ENCODE measurements at regions not wholly inside any gene's neighbourhood (a gene's known extent, or its start where the extent isn't known, plus 50 kb on each side); places are given as distances from the start of the nearest gene placed in this dataset.

DNA sequence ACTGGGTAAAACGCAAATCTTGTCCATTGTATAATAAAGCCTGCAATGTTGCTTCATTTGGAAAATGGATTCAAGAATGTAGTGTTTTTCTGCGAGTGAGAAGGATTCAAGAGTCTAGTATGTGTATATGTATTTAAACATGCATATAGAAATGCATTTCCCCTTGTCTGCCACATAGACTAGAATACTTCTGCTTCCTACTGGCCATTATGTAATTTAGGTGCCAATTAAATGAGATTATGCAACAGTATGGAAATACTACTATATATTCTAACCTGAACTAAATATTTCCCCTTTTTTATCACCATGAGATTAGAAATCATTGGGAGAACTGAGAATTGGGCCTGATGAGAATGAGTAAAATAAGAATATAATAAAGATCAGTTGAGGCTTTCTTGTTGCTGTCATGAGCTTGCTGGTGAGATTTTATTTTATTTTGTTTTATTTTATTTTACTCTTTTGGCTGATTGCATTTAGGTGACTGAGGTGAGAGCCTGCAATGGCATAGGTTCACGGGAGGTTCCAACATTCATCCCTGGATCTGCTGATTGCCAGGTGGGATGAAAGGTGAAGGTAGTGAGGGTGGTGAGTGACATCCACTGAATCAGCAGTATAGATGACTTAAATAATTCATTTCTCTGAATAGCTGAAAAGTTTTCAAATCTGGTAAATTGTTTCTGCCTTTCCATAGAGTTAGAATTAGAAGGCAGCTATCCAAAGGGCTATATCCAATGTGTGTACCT lies 95.6 kb upstream of the SLC4A4 start:
- DNase-seq = no peak

DNA sequence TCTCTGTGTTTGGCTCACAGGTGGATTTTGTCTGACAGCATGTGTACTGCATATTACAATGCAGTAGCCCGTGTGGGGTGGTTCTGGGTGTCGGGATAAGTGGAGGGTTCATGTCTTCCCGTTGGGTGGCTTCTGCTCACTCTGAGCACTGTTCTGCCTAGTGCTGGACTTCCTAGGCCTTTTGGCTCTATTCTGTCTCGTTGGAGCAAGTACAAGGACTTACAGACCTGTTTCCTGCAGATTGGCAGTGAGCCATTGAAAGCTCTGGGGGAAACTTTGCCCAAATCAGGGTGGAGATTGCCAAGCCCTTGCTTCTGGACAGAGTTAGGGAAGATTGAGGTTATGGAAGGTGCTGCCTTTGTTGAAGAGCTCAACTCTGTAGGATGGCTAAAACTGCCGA lies 91.1 kb upstream of the SLC4A4 start:
- no peak for DNase-seq

DNA sequence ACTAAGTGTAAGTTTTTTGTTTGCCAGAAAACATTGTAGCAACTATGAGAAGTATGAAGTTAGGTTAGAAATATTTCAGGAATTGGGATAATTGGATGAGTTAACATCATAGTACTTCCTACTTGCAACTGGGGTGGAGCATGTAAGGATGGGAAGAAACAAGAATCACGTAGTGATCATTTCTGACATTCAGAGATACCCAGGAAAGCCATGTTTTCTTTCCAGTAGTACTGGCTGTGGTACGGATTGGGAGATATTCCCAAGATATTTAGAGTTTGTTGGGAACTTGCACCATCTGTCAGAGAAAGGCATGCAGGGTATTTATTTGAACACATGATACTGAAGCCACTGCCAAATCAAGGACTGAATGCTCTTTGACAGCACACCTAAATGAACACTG lies 87.6 kb upstream of the SLC4A4 start:
- DNase-seq = no peak

DNA sequence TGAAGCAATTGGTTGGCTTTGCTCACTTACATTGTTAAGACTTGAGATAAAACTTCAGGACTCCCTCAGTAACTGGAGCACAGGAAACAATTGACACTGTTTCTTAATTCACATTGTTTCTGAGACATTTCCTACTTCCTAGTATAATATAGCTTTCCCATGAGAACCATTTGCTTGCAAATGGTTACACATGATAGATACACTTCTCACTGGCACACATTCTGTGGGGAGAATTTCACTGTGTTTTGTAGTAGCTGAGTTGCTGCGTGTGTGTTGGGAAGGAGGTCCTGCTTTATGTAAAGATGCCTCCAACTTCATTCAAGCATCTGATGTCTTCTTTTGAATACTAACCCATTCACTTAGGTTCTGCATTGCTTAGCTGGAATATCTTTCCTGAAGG lies 85.3 kb upstream of the SLC4A4 start:
- DNase-seq = no peak

DNA sequence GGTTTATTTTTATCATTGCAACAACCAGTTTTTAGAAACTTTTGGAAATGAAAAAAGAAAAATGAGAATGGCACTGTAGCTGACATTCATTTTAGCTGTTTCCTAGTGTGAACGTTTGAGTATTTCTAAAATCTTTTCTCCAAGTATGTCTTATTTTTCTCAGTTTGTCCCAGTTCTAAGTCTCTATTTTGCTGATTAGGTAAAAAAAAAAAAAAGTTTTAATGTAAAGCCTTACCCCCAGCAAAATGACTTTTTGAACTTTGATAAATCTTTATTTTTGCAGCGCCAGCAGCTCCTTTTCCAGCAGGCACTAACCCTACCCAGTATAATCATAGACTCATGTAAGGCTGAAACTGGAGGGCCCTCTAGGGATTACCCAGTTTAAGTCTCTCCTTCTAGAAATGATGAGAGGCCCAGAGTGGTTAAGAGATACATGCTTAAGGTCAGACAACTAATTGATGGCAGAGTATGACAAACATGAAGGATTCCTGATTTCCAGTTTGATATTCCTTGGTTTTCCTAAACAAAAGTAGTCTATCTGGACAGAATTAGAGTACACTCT lies 84.3 kb upstream of the SLC4A4 start:
- no peak for DNase-seq

DNA sequence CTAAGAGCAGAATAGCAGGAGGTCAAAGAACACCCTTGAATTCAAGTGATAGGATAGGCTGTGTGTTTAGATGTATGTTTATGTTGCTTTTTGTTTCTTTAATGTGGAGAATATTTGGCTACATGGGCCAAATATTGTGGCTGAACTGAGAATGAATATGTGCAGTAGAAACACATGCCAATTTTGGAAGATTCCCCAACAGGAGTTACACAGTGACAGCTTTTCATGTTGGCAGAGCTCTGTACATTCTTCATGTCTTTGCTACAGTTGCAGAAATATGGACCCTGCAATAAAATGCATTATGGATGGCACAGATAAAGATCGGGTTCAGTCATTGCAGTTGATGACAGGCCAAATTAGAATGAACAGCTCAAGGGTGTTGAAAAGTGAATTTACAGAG lies 82.8 kb upstream of the SLC4A4 start:
- no peak for DNase-seq

DNA sequence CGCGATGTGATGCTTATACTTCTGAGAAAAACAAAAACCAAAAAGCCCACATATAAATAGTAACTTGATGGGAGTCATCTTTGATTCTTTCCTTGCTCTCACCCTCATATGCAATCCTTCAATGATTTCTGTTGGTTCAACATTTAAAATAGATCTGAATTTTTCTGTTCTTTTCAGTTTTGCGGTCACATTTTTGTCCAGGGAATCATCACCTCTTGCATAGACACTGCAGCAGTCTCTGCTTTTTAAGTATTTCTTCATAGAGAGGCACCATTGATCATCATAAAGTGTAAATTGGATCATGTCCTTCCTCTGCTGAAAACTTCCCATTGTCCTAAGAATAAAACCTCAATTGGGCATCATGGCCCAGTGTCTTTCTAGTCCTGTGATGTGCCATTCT lies 81.1 kb upstream of the SLC4A4 start:
- DNase-seq = no peak

DNA sequence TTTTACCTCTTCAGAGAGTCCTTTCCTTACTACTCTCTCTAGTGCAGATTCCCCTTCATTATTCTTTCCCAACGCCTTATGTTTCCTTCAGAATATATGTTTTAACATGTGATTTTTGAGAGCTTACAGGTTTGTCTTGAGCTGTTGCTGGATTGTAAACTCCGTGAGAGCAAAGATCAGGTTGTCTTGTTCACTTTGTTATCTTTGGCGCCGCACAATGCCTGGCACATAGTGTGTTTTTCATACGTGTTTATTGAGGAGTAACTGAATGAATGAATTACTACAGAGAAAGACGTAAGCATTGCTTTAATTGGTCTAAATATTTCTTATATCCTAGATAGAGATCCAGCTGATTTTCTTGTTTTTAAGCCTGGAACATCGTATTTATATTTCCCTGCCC lies 80.5 kb upstream of the SLC4A4 start:
- DNase-seq = no peak

DNA sequence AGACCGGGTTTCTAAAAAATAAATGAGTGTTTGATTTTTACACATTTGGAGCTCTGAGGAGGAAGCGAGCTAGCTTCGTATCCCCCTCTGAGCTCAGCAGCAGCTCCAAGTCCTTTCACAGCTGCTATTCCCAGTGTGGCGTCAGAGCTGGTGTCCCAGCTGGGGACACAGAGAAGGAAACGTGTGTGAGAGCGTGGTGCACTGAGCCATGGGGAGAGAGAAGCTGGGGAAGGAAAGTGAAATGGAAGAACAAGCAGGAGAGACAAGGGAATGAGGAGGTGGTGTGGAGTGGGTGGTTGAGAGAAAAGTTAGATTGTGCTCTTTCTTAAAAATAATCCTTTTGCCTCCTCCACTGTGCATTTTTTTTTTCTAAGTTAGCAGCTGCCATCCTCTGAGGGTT lies 79.5 kb upstream of the SLC4A4 start:
- no peak for DNase-seq

DNA sequence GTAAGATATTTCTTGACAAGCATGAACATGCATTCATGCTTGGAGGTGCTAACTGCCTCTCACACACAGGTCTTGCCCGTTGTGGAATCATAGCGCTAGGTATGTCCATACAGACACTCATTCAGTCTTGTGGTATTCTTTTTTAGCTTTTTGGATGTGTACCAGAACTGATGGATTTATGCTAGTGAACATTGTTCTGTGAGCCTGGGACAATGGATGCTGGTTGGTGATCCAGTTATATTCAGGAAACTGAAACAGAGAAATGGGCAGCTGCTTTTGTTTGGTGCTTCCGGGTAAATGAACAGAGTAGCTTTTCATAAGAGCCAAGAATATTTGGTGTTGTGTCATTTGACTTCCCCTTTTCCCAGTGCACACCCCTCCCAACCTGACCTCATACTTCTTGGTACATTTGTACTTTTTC lies 78.9 kb upstream of the SLC4A4 start:
- no peak for DNase-seq

DNA sequence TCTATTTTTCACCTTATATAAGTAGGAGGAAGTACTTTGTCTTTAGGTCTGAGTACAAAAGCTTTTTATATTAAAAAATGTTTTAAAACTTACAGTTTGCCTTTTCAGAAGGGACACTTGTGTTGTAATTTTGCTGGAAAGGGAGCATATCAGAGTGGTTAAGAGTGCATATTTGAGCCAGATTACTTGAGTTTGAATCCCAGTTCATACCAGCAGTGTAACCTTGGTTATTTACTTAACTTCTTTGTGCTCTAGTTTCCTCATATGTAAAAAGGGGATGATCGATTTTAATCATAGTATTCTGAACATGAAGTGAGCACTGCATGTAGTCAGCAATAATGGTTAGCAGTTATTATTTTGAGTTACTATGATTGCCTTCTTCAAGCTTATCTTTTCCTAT lies 78.3 kb upstream of the SLC4A4 start:
- no peak for DNase-seq

DNA sequence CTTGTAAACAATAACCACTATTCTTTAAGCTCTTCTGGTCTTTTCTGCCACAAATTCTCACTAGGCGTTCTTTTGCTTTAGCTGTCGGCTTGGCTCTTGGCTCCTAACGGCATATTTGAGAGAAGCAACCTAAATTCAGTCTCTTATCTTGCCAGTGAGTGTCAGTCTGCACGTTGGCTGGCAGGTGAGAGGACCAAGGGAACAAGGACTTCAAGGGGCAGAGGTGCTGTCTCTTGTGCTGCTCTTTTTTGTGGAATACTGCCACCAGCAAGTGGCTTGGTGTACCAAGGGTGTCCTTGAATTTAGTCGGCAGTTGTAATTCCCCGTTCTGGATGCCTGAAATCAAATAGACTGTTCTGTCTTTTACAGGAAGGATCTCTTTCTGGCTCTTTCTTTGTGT lies 77.8 kb upstream of the SLC4A4 start:
- no peak for DNase-seq

DNA sequence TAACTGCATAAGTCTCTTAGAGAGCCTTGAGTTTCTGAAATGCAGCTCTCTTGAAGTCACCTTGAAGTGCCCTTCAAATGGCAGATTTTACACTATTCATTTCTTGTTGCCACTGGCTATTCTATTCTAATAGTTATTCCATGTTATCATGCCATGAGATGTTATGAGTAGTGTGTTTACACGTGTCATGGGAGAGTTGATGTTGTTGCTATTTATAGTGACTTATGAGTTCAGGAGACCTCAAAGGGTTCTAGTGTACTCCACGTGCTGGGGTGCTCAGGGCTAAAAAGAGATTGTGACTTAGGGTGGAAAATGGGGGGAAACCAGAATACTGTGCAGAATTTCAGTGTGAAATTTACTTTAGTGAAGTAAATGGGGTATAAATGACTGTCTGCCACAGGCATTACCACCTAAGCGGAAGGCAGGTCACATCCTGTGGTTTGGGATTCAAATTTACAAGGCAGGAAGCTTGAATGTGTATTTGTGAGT lies 77.1 kb upstream of the SLC4A4 start:
- no peak for DNase-seq

DNA sequence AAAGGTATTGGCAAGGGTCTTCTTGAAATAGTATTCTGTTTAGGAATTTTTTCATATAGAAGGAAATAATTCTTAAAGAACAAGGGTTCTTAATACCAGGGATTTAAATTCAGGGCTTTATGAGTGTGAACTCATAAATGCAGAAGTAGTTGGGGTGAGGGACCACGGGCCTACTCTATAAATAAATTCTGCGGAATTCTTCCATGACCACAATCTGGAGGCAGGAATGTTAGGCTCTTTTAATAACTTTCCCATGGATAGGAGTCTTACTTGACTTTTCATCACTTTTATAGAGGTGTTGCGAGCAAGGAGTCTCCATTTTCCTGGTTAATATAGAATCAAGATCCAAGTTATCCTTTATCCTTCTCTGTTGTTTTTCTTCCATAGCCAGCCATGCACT lies 76.7 kb upstream of the SLC4A4 start:
- no peak for DNase-seq

DNA sequence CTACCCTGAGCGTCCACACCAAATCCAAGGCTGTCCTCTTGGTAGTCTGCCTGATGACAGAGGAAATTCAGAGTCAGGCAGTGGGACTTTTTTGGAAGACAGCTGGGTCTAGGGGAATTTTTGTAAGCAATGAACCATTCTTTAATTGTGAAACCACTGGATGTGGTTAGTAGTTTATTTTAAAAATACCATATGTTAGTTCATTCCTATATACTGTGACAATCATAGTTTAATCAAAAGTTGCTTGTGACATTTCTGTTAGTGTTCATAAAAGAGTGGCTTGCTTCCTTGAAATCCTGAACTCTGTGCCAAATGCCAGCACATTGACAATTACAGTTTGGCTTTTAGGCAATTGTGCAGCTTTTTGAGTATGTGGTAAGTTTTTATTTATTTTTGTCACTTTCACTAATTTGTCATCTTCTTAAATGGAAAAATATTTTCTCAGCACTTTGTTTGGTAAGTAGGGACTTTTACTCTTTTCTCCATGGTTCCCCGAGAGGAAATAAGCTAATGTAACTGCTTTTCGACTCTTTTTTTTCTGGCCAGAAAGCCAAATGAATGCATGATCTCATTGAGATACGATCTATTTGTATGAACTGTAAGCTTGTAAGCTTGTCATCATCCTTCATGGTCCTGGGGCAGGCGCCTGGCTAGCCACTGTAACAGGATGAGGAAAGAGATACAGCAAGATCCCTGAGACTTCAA lies 72.6 kb upstream of the SLC4A4 start:
- DNase-seq = no peak

DNA sequence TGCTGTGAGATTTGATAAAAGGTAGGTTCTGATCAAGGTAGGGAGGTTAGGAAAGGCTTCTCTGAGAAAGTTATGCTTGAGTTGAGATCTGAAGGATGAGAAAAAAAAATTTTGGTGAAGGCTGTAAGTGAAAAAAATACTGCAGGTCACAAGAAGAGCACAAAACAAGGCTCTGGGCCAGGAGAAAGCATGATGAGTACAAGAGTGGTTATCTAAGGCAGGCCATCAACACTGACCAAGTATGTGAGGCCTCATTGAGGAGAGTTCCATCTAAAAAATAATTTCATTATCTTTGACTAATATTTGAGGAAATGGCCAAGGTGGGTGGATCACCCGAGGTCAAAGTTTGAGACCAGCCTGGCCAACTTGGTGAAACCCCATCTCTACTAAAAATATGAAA lies 71.6 kb upstream of the SLC4A4 start:
- no peak for DNase-seq

DNA sequence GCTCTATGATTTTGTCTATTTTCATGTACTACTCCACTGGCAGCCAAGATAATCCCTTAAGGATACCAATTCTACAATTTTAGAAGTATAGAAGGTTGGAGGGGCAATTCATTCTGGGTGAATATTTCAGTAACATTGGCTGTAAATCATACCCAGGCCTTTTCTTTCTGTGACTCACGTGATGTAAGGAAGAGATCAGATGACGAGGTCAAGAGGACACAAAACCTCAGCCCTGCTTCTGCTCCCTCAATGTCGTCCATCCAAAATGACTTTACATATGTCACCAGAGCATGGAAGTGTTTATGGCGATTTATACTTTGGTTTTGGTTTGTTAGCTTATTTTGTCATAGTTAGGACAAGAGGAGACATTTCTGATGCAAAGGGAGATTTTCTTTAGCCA lies 70.7 kb upstream of the SLC4A4 start:
- no peak for DNase-seq

DNA sequence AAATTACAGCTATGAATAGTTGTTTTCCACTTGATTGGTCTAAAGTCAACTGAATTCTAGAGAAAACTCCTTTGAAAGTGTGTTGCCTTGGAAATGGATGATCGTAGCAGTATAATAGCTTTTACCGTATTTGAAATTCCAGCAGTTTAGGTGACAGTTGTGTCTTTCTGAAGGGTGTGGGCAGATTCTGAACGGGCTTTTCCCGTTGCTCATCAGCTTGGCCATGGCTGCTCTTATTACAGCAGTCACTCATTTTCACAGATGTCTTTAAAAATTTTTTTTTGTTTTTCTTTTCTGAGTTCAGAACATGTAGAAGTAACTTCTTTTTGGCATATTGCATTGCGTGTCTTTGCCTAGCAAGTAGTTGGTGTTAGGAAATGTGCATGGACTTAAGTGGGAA lies 69.6 kb upstream of the SLC4A4 start:
- no peak for DNase-seq

DNA sequence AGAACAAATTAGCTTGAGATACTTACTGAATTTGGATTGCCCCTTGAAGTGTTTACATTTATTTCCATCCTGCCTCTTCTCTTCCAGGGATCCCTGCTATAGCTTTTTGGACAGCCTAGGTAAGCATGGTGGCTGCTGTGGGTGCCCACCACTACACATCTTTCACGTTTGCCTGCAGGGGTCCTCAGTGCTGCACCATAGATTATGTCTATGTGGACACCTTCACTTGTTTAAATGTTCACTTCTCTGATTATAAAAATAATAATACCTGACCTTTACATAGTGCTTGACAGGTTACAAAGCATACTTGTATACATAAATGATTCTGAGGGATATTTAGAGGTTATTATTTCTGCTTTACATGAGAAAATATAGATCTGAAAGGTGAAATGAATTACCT lies 67.9 kb upstream of the SLC4A4 start:
- DNase-seq = no peak

DNA sequence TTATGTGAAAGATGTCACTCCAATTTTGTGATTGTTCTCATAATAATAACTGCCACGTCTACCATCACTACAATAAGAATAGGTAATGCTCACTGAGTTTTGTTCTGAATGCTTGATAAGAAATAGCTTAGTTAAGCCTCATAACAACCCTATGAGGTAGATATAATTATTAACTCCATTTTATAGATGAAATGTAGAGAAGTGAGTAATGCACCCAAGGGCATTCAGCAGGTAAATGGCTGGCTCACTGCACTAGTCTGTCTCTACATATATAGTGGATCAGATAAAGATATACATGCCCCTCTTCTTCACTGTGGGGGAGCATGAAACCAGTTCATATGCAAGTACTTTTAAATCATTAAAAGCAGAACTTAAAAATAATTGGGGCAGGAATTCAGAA lies 65.8 kb upstream of the SLC4A4 start:
- DNase-seq = no peak

DNA sequence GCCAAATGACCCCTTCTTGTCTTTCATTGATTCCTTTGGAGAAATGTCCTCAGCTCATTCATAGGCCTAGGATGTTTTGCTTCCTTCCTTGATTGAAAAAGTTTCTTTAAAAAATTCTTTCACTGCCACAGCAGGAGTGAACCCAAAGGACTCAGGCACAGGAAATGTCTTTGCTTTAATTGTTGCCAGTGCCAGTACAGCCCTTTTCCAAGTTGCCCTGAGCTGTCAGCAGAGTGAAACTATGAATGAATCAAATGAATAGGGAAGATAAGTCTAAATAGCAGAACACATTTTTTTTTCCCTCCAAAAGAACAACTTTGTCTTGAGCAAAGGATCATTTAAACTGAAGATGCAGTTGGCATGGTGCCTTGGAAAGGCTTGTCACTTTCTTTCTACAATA lies 63.8 kb upstream of the SLC4A4 start:
- no peak for DNase-seq

DNA sequence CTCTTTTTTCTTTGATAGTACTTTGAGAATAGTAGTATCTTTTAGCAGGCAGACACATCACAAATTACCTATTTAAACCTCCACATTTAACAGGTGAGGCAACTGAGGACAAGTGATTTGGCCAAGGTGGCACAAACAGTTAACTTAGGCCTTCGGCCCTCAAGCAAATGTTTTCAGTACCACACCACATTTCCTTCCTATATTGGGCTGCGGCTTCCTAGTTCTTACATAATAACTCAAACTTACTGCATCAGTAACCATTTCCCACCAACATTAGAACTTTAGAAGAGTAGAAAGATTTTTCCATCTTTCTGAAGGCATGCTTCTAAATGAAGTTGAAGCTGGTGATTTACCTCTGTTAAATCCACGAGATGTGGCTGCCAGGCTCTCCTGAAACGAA lies 63.2 kb upstream of the SLC4A4 start:
- DNase-seq = no peak

DNA sequence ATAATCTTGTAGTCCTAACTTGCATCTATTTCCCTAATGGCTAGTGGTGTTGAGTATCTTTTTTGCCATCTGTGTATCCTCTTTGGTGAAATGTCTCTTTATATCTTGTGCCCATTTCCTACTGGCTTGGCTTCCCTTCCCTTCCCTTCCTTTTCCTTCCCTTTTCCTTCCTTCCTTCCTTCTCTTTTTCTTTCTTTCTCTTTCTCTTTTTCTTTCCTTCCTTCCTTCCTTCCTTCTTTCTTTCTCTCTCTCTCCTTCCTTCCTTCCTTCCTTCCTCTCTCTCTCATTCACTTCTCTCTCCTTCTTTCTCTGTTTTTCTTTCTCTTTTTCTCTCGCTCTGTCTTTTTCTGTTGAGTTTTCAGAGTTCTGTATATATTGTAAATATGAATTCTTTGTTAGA lies 61.5 kb upstream of the SLC4A4 start:
- no peak for DNase-seq

DNA sequence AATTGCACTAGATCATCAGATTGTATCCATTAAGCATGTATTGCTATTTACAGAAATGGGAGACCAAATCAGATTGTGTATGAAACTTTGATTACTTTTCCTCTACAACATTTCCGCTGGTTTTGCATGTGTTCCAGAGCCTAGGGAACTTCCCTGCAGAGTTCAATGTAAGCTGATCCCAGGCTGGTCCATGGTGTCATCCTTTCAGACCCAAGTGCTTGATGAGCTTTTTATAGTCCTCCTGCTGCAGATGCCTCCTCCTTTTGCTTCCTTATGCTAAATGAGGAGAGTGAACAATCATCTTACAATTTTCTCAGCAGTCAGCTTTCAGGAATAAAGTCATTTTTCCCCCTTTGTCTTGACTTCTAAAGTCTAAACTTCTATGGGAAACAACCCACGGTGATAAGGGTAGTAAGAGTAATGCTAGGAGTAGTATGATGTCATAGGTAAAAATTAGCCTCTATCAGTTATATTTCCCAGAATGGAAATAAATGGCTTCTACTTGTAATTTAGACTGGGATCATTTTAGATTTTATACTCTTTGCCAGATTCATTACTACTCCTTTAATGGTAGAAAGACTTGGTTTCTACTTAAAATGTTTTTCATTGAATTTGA lies 55.1 kb upstream of the SLC4A4 start:
- DNase-seq = no peak

Data from activated gamma-delta T cell (primary cell).